ENCODE measurements at regions not wholly inside any gene's neighbourhood (a gene's known extent, or its start where the extent isn't known, plus 50 kb on each side); places are given as distances from the start of the nearest gene placed in this dataset.

DNA sequence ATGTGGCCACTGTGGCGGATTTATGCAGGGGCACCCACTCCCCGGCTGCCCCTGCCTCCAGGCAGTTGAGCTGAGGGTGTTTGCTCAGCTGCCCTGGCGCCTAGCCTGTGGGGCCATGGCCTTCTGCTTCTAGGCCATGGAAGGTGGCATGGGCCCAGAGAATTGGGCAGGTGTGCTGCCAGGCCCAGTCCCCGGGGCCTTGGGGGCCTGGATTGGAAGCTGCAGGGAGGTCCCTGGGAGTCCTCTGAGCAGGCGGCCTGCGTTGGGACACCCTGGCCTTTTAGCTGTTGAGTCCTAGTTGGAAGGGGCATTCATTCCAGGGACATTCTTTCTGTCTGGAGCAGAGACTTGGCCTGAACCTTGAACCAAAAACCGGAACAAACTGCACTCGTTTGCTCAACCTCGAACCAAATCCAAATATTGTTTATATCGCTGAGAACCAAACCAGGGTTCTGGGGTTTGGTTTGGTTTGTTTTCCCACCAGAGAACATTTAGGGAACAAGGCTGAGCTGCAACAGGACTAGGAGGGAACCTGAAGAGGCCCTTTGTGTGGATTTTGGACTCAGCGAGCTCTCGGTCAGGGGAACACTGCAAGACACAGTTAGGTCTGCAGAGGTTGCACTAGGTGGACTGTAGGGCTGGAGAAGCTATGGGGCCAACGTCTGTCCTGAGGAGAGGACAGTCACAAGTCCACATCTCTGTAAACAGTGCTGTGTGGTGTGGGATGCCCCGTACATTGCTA is 116.8 kb downstream of the BOD1 start:
- H3K9me3 ChIP-seq (ENCODE audit: low read depth, low read length, poor library complexity, severe bottlenecking), result no peaks in the 10 kb centered on the region
- H3K4me3 ChIP-seq (ENCODE audit: low read depth, low read length, poor library complexity, severe bottlenecking), result no peak overlapping the region
- no peaks in the 10 kb centered on the region for H3K4me1 ChIP-seq (ENCODE audit: insufficient read depth, low read length, poor library complexity, severe bottlenecking)
- no peak for TF ChIP-seq EZH2 (IDR thresholded peaks at IDR 0.05; ENCODE audit: borderline replicate concordance, low read depth, low read length, poor library complexity, severe bottlenecking)
- TF ChIP-seq, protein P1, sequence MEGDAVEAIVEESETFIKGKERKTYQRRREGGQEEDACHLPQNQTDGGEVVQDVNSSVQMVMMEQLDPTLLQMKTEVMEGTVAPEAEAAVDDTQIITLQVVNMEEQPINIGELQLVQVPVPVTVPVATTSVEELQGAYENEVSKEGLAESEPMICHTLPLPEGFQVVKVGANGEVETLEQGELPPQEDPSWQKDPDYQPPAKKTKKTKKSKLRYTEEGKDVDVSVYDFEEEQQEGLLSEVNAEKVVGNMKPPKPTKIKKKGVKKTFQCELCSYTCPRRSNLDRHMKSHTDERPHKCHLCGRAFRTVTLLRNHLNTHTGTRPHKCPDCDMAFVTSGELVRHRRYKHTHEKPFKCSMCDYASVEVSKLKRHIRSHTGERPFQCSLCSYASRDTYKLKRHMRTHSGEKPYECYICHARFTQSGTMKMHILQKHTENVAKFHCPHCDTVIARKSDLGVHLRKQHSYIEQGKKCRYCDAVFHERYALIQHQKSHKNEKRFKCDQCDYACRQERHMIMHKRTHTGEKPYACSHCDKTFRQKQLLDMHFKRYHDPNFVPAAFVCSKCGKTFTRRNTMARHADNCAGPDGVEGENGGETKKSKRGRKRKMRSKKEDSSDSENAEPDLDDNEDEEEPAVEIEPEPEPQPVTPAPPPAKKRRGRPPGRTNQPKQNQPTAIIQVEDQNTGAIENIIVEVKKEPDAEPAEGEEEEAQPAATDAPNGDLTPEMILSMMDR (conservative IDR thresholded peaks at IDR 0.05; ENCODE audit: low read depth, low read length), result no peak
- peaks cover 8% of the 10 kb centered on the region for H3K27me3 ChIP-seq (replicated peaks; ENCODE audit: insufficient read depth, low read depth, low read length, poor library complexity)
- no peaks in the 10 kb centered on the region for H3K36me3 ChIP-seq (ENCODE audit: insufficient read depth, low read length, poor library complexity, severe bottlenecking)
- DNase-seq (ENCODE audit: low spot score), result no peak
- POLR2A ChIA-PET (ENCODE audit: low non-redundant PET), result no interaction called here
- intact Hi-C loops (cut with micrococcal nuclease; ENCODE audit: unreplicated experiment), result no loop called here
- CTCF ChIA-PET, result no interaction called here
- no TSS peak for BruUV-seq (replicated peaks)
- no peak overlapping the region for H3K27ac ChIP-seq (ENCODE audit: low read depth, low read length, poor library complexity, severe bottlenecking)

GRCh38 chr5:173498739-173499470 is 117.5 kb downstream of the BOD1 start:
- H3K27ac ChIP-seq (ENCODE audit: low read depth, low read length, poor library complexity, severe bottlenecking), result no peak overlapping the region
- peaks cover 9% of the 10 kb centered on the region for H3K27me3 ChIP-seq (replicated peaks; ENCODE audit: insufficient read depth, low read depth, low read length, poor library complexity)
- no peaks in the 10 kb centered on the region for H3K4me1 ChIP-seq (ENCODE audit: insufficient read depth, low read length, poor library complexity, severe bottlenecking)
- no TSS peak for BruUV-seq (replicated peaks)
- ChIA-PET CTCF (no interaction called here), POLR2A (ENCODE audit: low non-redundant PET) (no interaction called here)
- no peaks in the 10 kb centered on the region for H3K36me3 ChIP-seq (ENCODE audit: insufficient read depth, low read length, poor library complexity, severe bottlenecking)
- intact Hi-C loops (cut with micrococcal nuclease; ENCODE audit: unreplicated experiment), result no loop called here
- H3K4me3 ChIP-seq (ENCODE audit: low read depth, low read length, poor library complexity, severe bottlenecking), result no peak overlapping the region
- no peaks in the 10 kb centered on the region for H3K9me3 ChIP-seq (ENCODE audit: low read depth, low read length, poor library complexity, severe bottlenecking)
- DNase-seq (ENCODE audit: low spot score), result no peak
- TF ChIP-seq, protein P1 (conservative IDR thresholded peaks at IDR 0.05; ENCODE audit: low read depth, low read length), result no peak
- TF ChIP-seq EZH2 (IDR thresholded peaks at IDR 0.05; ENCODE audit: borderline replicate concordance, low read depth, low read length, poor library complexity, severe bottlenecking), result no peak

DNA sequence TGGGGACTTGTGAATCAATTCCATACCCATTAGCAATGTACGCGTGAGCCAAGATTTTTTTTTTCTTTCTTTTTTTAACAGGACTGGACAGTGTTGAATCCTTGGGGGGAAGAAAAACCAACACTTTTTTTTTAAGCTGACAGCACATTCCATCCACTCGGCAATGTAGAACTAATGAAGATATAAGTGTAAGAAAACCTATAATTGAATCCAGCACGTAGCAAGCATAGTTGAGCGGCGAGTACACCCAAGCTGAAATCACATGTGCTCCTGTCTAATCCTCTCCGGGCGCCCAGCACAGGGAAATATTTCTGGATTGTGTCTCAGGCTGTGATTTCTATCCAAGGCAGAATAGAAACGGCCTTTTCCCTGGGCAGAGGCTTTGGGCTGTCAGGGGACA is 118.2 kb downstream of the BOD1 start:
- no peak overlapping the region for H3K4me3 ChIP-seq (ENCODE audit: low read depth, low read length, poor library complexity, severe bottlenecking)
- no peaks in the 10 kb centered on the region for H3K36me3 ChIP-seq (ENCODE audit: insufficient read depth, low read length, poor library complexity, severe bottlenecking)
- POLR2A ChIA-PET (ENCODE audit: low non-redundant PET), result no interaction called here
- TF ChIP-seq EZH2 (IDR thresholded peaks at IDR 0.05; ENCODE audit: borderline replicate concordance, low read depth, low read length, poor library complexity, severe bottlenecking), result no peak
- no peak for DNase-seq (ENCODE audit: low spot score)
- H3K27me3 ChIP-seq (replicated peaks; ENCODE audit: insufficient read depth, low read depth, low read length, poor library complexity), result peaks cover 9% of the 10 kb centered on the region
- intact Hi-C loops (cut with micrococcal nuclease; ENCODE audit: unreplicated experiment), result no loop called here
- no peaks in the 10 kb centered on the region for H3K9me3 ChIP-seq (ENCODE audit: low read depth, low read length, poor library complexity, severe bottlenecking)
- H3K4me1 ChIP-seq (ENCODE audit: insufficient read depth, low read length, poor library complexity, severe bottlenecking), result no peaks in the 10 kb centered on the region
- H3K27ac ChIP-seq (ENCODE audit: low read depth, low read length, poor library complexity, severe bottlenecking), result no peak overlapping the region
- BruUV-seq (replicated peaks), result no TSS peak
- CTCF ChIA-PET, result no interaction called here
